ENCODE measurements at regions not wholly inside any gene's neighbourhood (a gene's known extent, or its start where the extent isn't known, plus 50 kb on each side); places are given as distances from the start of the nearest gene placed in this dataset.

DNA sequence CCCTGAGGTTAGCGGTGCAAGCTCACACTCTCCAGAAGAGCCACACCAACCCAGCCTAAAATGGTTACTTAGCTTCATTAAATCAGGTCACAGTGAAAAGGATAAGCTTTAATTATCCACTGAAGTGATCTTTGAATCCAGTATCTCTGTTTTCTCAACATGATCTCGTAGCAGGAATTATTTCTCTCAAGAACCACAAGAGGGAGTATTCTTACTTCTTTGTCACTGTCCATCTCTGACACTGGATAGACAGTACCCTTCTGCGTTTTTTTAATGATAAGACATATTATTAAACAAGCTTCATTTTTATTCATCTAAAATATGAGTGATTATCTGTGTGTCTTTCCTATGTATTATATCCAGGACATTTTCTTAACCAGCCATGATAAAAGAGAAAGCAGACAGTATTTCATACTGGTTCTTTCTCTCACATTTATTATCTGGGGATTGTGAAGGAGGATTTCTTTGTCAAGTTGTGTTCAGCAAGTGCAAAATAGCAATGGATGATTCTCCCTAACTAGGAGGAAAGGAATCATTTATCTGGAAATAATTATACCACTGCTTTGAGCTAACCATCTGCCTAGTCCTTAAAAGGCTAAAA lies 105.4 kb upstream of the CCDC54 start:
- H3K27me3 ChIP-seq = no peaks in the 10 kb centered on the region
- H3K4me1 ChIP-seq = no peaks in the 10 kb centered on the region
- no peak for TF ChIP-seq POLR2A (IDR thresholded peaks at IDR 0.05)
- TF ChIP-seq, protein P1, sequence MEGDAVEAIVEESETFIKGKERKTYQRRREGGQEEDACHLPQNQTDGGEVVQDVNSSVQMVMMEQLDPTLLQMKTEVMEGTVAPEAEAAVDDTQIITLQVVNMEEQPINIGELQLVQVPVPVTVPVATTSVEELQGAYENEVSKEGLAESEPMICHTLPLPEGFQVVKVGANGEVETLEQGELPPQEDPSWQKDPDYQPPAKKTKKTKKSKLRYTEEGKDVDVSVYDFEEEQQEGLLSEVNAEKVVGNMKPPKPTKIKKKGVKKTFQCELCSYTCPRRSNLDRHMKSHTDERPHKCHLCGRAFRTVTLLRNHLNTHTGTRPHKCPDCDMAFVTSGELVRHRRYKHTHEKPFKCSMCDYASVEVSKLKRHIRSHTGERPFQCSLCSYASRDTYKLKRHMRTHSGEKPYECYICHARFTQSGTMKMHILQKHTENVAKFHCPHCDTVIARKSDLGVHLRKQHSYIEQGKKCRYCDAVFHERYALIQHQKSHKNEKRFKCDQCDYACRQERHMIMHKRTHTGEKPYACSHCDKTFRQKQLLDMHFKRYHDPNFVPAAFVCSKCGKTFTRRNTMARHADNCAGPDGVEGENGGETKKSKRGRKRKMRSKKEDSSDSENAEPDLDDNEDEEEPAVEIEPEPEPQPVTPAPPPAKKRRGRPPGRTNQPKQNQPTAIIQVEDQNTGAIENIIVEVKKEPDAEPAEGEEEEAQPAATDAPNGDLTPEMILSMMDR (IDR thresholded peaks at IDR 0.05) = peak; percentile 34 to 70 (median 66)
- 10 to 12% methylated on average over 3 of the region's 3 CpGs for WGBS, 2 donors
- no peak for DNase-seq (ENCODE audit: low spot score in 2 of 2)
- H3K4me3 ChIP-seq = no peak overlapping the region
- no peaks in the 10 kb centered on the region for H3K36me3 ChIP-seq
- no peaks in the 10 kb centered on the region for H3K9me3 ChIP-seq
- H3K27ac ChIP-seq = no peak overlapping the region

DNA sequence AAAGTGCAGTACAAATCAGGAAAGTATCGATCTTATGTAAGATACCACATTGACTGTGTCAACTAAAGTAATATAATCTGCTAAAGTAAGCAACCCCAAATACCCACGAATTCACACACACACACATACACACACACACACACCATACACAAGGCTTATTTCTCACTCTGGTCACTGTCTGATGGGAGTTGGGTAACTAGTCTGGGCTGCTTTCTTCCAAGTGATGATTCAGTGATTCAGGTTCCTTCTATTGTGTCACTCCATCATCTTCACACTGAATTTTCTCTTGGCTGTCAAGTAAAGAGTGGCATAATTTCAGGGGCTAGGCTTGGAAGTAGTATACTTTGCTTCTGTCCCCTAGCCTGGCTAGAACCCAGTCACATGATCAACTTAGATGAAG lies 104.8 kb upstream of the CCDC54 start:
- TF ChIP-seq, protein P1 (IDR thresholded peaks at IDR 0.05) = no peak
- TF ChIP-seq EP300 (IDR thresholded peaks at IDR 0.05) = no peak
- TF ChIP-seq POLR2A (IDR thresholded peaks at IDR 0.05) = no peak
- no peak for DNase-seq (ENCODE audit: low spot score in 2 of 2)
- Histone ChIP-seq H3K9me3 (no peaks in the 10 kb centered on the region), H3K27ac (no peak overlapping the region), H3K4me3 (no peak overlapping the region), H3K27me3 (no peaks in the 10 kb centered on the region), H3K4me1 (no peaks in the 10 kb centered on the region), H3K36me3 (no peaks in the 10 kb centered on the region)
- WGBS, 2 donors = 90 to 100% methylated on average over 2 of the region's 2 CpGs

DNA sequence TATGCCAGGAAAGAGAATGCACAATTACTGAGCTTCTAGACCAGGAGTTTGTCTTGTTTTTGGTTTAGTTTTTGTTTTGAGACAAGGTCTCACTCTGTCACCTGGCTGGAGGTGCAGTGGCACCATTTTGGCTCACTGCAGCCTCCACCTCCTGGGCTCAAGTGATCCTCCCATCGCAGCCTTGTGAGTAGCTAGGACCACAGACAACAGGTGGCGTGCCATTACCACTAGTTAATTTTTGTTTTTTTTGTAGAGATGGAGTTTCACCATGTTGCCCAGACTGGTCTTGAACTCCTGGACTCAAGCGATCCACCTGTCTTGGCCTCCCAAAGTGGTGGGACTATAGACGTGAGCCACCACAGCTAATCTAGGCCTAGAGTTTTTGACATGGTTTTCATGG lies 104.4 kb upstream of the CCDC54 start:
- Histone ChIP-seq H3K27me3 (no peaks in the 10 kb centered on the region), H3K36me3 (no peaks in the 10 kb centered on the region), H3K4me1 (no peaks in the 10 kb centered on the region), H3K9me3 (no peaks in the 10 kb centered on the region), H3K27ac (no peak overlapping the region), H3K4me3 (no peak overlapping the region)
- 82 to 95% methylated on average over 4 of the region's 4 CpGs for WGBS, 2 donors
- no peak for DNase-seq (ENCODE audit: low spot score in 2 of 2)
- TF ChIP-seq POLR2A (IDR thresholded peaks at IDR 0.05) = no peak
- TF ChIP-seq EP300 (IDR thresholded peaks at IDR 0.05) = no peak
- TF ChIP-seq, protein P1 (IDR thresholded peaks at IDR 0.05) = no peak

DNA sequence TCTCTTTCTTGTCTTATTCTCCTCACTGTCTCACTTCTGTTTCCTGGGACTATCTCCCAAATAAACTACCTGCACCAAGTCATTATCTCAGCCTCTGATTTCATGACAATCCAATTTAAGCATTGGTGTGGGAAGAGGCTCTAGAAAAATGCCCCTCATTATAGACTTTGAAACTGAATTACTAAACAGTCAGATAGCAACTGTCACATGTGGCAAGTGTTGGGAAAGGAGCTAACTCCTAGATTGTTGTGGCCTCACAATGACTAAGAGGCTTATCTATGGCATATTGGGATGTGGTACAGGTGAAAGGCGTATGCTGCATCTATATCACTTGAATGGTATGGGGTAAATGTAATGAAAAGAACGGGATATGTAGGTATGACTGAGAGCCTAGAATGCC lies 103.5 kb upstream of the CCDC54 start:
- DNase-seq (ENCODE audit: low spot score in 2 of 2) = no peak
- Histone ChIP-seq H3K4me3 (no peak overlapping the region), H3K9me3 (no peaks in the 10 kb centered on the region), H3K4me1 (no peaks in the 10 kb centered on the region), H3K27me3 (no peaks in the 10 kb centered on the region), H3K36me3 (no peaks in the 10 kb centered on the region), H3K27ac (no peak overlapping the region)
- 95 to 98% methylated on average over 2 of the region's 2 CpGs for WGBS, 2 donors
- TF ChIP-seq EP300 (IDR thresholded peaks at IDR 0.05) (no peak), POLR2A (IDR thresholded peaks at IDR 0.05) (no peak)
- TF ChIP-seq, protein P1 (IDR thresholded peaks at IDR 0.05) = no peak

DNA sequence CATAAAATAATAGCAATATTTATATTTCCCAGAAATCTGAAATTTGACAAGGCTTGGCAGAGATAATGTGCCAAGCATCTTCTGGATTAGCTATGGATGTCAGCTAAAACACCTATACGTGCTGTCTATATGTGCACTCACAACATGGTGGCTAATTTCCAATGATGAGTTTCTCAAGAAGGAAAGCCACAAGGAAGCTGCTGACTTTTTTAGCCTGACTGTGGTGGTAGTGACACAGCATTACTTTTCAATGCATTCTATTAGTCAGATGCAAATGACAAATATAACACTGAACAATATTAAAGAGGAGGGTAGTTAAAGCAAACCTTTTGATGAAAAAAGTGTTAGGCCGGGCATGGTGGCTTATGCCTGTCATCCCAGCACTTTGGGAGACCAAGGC lies 101.7 kb upstream of the CCDC54 start:
- no peak overlapping the region for H3K4me3 ChIP-seq
- no peaks in the 10 kb centered on the region for H3K4me1 ChIP-seq
- peaks cover 0 to 3% (median 0%) of the 10 kb centered on the region in 4 donors for H3K9me3 ChIP-seq
- H3K36me3 ChIP-seq = no peaks in the 10 kb centered on the region
- no peak for DNase-seq (ENCODE audit: low spot score in 2 of 2)
- WGBS, 2 donors = 90 to 92% methylated on average over 2 of the region's 2 CpGs
- H3K27me3 ChIP-seq = no peaks in the 10 kb centered on the region
- H3K27ac ChIP-seq = no peak overlapping the region
- TF ChIP-seq POLR2A (IDR thresholded peaks at IDR 0.05) = no peak
- no peak for TF ChIP-seq EP300 (IDR thresholded peaks at IDR 0.05)
- TF ChIP-seq, protein P1 (IDR thresholded peaks at IDR 0.05) = no peak
